Left ventricle myocardium inferior (tissue), 1 donor: ENCODE measurements at regions not wholly inside any gene's neighbourhood (a gene's known extent, or its start where the extent isn't known, plus 50 kb on each side); places are given as distances from the start of the nearest gene placed in this dataset.
A peak's percentile ranks its signal among the peaks of the same experiment; 100 is the strongest.

Source experiments
- DNase-seq: peaks from one replicate; pipeline ENCODE4 v3.0.0-alpha.2; 2020
- H3K27ac ChIP-seq: fragments of 200-600 bp; replicated peaks from 2 replicates; pipeline ENCODE4 v1.8.0; 2021
- H3K27me3 ChIP-seq: fragments of 200-600 bp; 2 replicates; pipeline ENCODE4 v1.8.0; 2021; ENCODE audit warnings: low read depth
- H3K36me3 ChIP-seq: fragments of 200-600 bp; 2 replicates; pipeline ENCODE4 v1.8.0; 2021
- H3K4me1 ChIP-seq: fragments of 200-600 bp; 2 replicates; pipeline ENCODE4 v1.8.0; 2021
- H3K4me3 ChIP-seq: fragments of 200-600 bp; 2 replicates; pipeline ENCODE4 v1.8.0; 2021; ENCODE audit warnings: mild to moderate bottlenecking, moderate library complexity
- H3K9me3 ChIP-seq: fragments of 200-600 bp; replicated peaks from 2 replicates; pipeline ENCODE4 v1.8.0; 2021
- CTCF ChIP-seq: fragments of 200-600 bp; IDR thresholded peaks from 2 replicates; pipeline ENCODE4 v1.8.0; 2021; ENCODE audit warnings: antibody characterized with exemption, mild to moderate bottlenecking, borderline replicate concordance
- intact Hi-C: fragments of 100-400 bp; cut with micrococcal nuclease; formaldehyde crosslinking; loops from one replicate; pipeline ENCODE4 v1.11.0; 2022
- donor health status: DM: no; HTN: yes; CAD: no; lungs with severe emphysema.

GRCh38 chr1:58156831-58157230, 389.7 kb downstream of the OMA1 start:
- H3K4me3 ChIP-seq = no peak overlapping the region
- intact Hi-C loops = no loop called here
- no peaks in the 10 kb centered on the region for H3K27me3 ChIP-seq
- TF ChIP-seq CTCF = no peak
- peak overlapping the region; percentile 70 for H3K27ac ChIP-seq
- DNase-seq = no peak
- H3K4me1 ChIP-seq = peaks cover 37% of the 10 kb centered on the region
- H3K9me3 ChIP-seq = no peaks in the 10 kb centered on the region
- H3K36me3 ChIP-seq = no peaks in the 10 kb centered on the region

DNA sequence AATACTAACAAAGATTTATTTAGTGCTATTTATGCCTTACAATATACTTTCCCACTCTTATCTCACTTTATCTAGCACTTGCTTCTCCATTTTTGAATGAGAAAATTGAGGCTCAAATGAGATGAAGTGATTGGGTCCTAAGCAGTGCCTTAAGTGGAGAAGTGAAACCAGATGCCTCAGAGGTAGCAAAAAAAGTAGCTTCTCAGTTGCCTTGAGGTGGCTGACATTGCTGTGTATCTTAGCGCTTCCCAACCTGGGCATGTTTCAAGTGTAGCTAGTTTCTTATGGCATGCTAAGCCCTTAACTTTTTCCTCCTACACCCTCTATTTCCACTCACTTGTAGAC, 390.4 kb downstream of the OMA1 start:
- intact Hi-C loops = no loop called here

DNA sequence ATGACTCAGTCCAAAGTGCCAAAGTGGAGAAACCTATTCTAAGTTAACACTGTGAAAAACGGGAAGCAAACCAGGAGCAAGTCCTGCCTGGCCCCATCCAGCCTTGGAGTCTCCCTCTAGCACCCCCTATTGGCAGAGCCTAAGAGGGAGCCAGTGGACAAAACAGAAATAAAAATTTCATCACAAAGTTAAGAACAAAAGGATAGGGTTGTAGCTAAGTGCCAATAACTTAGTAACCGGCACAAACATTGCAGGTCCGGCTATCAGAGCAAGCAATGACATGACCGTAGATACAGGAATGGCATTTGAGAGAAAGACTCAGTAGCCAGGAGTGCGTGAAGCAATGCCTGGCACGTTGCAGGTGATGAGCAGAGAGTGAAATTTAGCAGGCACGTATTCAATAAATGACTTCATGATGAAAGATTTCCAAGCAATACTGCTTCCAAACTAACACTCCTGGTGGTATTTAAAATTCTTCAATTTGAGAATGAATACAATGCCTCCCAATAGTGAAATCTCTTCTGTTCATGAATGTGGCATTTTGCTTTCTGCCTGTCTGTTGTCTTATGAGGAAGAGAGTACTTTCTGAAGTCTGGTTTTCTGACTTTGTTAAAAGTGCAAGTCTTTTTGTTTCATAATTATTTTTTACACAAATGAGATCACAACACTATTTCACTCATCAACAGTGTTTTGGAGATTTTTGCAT, 391.0 kb downstream of the OMA1 start:
- peak overlapping the region; percentile 70 for H3K27ac ChIP-seq
- peak; percentile 72 for TF ChIP-seq CTCF
- H3K27me3 ChIP-seq = no peaks in the 10 kb centered on the region
- H3K4me1 ChIP-seq = peaks cover 37% of the 10 kb centered on the region
- H3K4me3 ChIP-seq = no peak overlapping the region
- DNase-seq = peak; percentile 38
- H3K36me3 ChIP-seq = no peaks in the 10 kb centered on the region
- H3K9me3 ChIP-seq = no peaks in the 10 kb centered on the region
- intact Hi-C loops = no loop called here

More for the DNA sequence above, 390.4 kb downstream of the OMA1 start:
- Histone ChIP-seq H3K27me3 (no peaks in the 10 kb centered on the region), H3K9me3 (no peaks in the 10 kb centered on the region), H3K27ac (peak overlapping the region; percentile 70), H3K36me3 (no peaks in the 10 kb centered on the region), H3K4me1 (peaks cover 37% of the 10 kb centered on the region), H3K4me3 (no peak overlapping the region)
- no peak for TF ChIP-seq CTCF
- DNase-seq = no peak

DNA sequence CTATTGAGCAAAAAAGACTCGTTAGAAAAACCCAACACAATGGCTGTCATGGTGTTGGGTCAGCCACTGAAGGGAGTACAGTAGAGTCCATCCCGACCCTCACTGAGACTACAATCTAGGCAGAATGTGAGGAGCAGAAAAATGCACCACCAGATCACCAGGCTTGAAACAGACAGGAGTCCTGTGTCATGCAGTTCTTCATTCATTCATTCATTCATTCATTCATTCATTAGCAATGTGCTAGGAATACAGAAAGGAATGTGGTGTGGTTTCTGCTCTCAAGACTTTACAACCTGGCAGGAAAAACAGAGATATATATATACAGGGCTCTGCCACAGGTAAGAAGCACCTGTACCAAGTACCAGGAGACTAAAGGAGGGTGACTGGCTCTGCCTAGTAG, 392.3 kb downstream of the OMA1 start:
- peaks cover 37% of the 10 kb centered on the region for H3K4me1 ChIP-seq
- H3K36me3 ChIP-seq = no peaks in the 10 kb centered on the region
- H3K9me3 ChIP-seq = no peaks in the 10 kb centered on the region
- no peak for TF ChIP-seq CTCF
- intact Hi-C loops = no loop called here
- no peak for DNase-seq
- H3K4me3 ChIP-seq = no peak overlapping the region
- H3K27me3 ChIP-seq = no peaks in the 10 kb centered on the region
- peak overlapping the region; percentile 42 for H3K27ac ChIP-seq

- Histone ChIP-seq H3K27ac (no peak overlapping the region), H3K4me1 (peaks cover 37% of the 10 kb centered on the region), H3K9me3 (no peaks in the 10 kb centered on the region), H3K36me3 (no peaks in the 10 kb centered on the region), H3K4me3 (no peak overlapping the region), H3K27me3 (no peaks in the 10 kb centered on the region)
- TF ChIP-seq CTCF = no peak
- intact Hi-C loops = no loop called here
- DNase-seq = no peak
These were observed 393.8 kb downstream of the OMA1 start for GRCh38 chr1:58152697-58153096.
